Tibial nerve (tissue), 4 donors: ENCODE measurements at regions not wholly inside any gene's neighbourhood (a gene's known extent, or its start where the extent isn't known, plus 50 kb on each side); places are given as distances from the start of the nearest gene placed in this dataset.

ENCODE experiments used
- CTCF ChIP-seq, 5 experiments: fragments of 200-600 bp in 3 of 5; fragments of 450-650 bp in 2 of 5; sonication (generic) in 3 of 5; IDR thresholded peaks; one replicate each; pipeline ENCODE4 v1.5.1; 2016 to 2019; ENCODE audit warnings: antibody characterized with exemption in 5 of 5, mild to moderate bottlenecking in 3 of 5, moderate library complexity in 2 of 5
- EP300 ChIP-seq, 2 donors: sonication (generic); formaldehyde crosslinking; IDR thresholded peaks; one replicate each; pipeline ENCODE4 v1.6.1; 2017; ENCODE audit warnings: antibody characterized with exemption in 2 of 2, mild to moderate bottlenecking in 1 of 2
- POLR2A ChIP-seq, 2 donors: fragments of 450-650 bp; IDR thresholded peaks; one replicate each; pipeline ENCODE4 v1.6.1; 2017; ENCODE audit warnings: antibody characterized with exemption in 2 of 2, mild to moderate bottlenecking in 2 of 2, moderate library complexity in 2 of 2

- TF ChIP-seq CTCF (IDR thresholded peaks at IDR 0.05): no peak
- no peak for TF ChIP-seq EP300 (IDR thresholded peaks at IDR 0.05)
- TF ChIP-seq POLR2A (IDR thresholded peaks at IDR 0.05): no peak
These were observed 87.5 kb upstream of the MITF start for GRCh38 chr3:69651765-69652164.
